Urothelium cell line (cell line): ENCODE measurements at regions not wholly inside any gene's neighbourhood (a gene's known extent, or its start where the extent isn't known, plus 50 kb on each side); places are given as distances from the start of the nearest gene placed in this dataset.

Experiments
- DNase-seq: peaks from one replicate; pipeline ENCODE4 v3.0.0; 2011; ENCODE audit warnings: low spot score, mixed read lengths
- FAIRE-seq: peaks from 2 replicates; lab custom pipeline; 2011; peaks lifted over from hg19 to GRCh38; lab: Jason Lieb, UNC

GRCh38 chr11:128407962-128408361 is 179.4 kb downstream of the ETS1 start:
- no peak for DNase-seq
- no peak for FAIRE-seq

- DNase-seq (no peak), FAIRE-seq (no peak)
Measured at GRCh38 chr11:128405714-128406662, 181.4 kb downstream of the ETS1 start.

GRCh38 chr11:128405112-128405511 is 182.2 kb downstream of the ETS1 start:
- FAIRE-seq (no peak), DNase-seq (no peak)

- no peak for FAIRE-seq
- DNase-seq = no peak
Measured at GRCh38 chr11:128404437-128404836, 182.9 kb downstream of the ETS1 start.

GRCh38 chr11:128400382-128401203 is 186.8 kb downstream of the ETS1 start:
- no peak for DNase-seq
- no peak for FAIRE-seq

GRCh38 chr11:128399251-128400121 is 187.9 kb downstream of the ETS1 start:
- FAIRE-seq = no peak
- DNase-seq = no peak

- FAIRE-seq (no peak), DNase-seq (no peak)
Measured at GRCh38 chr11:128398517-128399250, 188.7 kb downstream of the ETS1 start.

- FAIRE-seq (no peak), DNase-seq (no peak)
Measured at GRCh38 chr11:128397362-128397761, 190.0 kb downstream of the ETS1 start.

- DNase-seq = no peak
- no peak for FAIRE-seq
Measured at GRCh38 chr11:128394431-128395089, 192.8 kb downstream of the ETS1 start.

GRCh38 chr11:128392259-128392658 is 195.1 kb downstream of the ETS1 start:
- FAIRE-seq (no peak), DNase-seq (no peak)

- no peak for DNase-seq
- no peak for FAIRE-seq
Measured at GRCh38 chr11:128391811-128392210, 195.5 kb downstream of the ETS1 start.

GRCh38 chr11:128390246-128390645 is 197.1 kb downstream of the ETS1 start:
- FAIRE-seq = no peak
- DNase-seq = no peak

GRCh38 chr11:128389461-128389976 is 197.8 kb downstream of the ETS1 start:
- DNase-seq (no peak), FAIRE-seq (no peak)

- no peak for FAIRE-seq
- no peak for DNase-seq
Measured at GRCh38 chr11:128388206-128388815, 199.0 kb downstream of the ETS1 start.

GRCh38 chr11:128379587-128380580 is 207.5 kb downstream of the ETS1 start:
- DNase-seq (no peak), FAIRE-seq (no peak)

GRCh38 chr11:128375961-128376360 is 211.4 kb downstream of the ETS1 start:
- no peak for DNase-seq
- no peak for FAIRE-seq

GRCh38 chr11:128374026-128374425 is 213.3 kb downstream of the ETS1 start:
- DNase-seq = no peak
- FAIRE-seq = no peak

GRCh38 chr11:128372977-128373376 is 214.4 kb downstream of the ETS1 start:
- DNase-seq (no peak), FAIRE-seq (no peak)
